MV-4-11 (cell line): ENCODE measurements at regions not wholly inside any gene's neighbourhood (a gene's known extent, or its start where the extent isn't known, plus 50 kb on each side); places are given as distances from the start of the nearest gene placed in this dataset.

Experiments
- DNase-seq: peaks from one replicate; lab custom pipeline; 2025; lab: John Stamatoyannopoulos, UW

DNA sequence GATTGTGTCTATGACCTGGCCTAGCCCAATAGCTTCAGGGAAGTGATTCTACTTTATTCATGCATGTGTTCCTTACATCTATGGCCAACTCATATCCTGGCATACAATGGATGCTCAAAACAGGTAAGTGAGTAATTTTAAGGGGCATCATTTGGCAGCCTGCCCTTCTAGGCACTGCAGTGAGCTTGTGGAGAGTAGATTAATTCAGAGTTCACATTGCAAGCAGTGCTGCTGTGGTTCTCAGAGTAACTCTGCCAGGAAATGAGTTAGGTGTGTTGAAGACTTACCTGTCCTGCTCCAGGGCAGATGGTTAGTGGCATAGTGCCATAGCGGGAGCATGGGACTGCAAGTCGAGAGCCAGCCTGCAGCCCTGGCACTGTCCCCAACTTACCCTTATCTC, 158.0 kb downstream of the SCP2D1 start:
- no peak for DNase-seq

DNA sequence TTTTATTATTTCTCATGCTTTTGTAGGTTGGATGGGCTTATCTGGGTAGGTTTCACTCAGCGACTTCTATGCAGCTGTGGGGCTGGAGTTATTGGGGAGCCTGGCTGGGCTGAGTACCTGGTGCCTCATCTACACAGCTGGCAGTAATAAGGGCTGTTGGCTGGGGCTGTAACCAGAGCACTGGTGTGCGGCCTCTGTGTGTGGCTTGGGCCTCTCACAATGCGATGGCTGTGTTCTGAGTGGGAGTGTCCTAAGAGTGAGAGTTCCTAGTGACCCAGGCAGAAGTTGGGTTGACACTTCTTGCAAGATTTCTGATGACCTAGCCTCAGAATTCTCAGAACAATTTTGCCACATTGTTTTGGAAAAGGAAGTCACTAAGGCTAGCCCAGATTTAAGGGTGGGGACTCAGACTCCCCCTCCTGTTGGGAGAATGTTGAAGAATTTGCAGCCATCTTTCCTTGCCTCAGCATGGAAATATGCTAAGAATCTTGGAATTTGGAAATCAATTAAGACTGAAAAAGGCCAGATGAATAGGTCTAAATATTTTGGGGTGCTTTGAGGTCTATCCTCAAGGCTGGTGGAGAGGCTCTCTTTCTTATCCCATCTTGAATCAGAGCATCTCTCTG, 158.8 kb downstream of the SCP2D1 start:
- DNase-seq, result no peak

GRCh38 chr20:18973529-18974173, 160.1 kb downstream of the SCP2D1 start:
- no peak for DNase-seq

- no peak for DNase-seq
These were observed 161.1 kb downstream of the SCP2D1 start for GRCh38 chr20:18974660-18975059.

GRCh38 chr20:18977441-18977840, 163.9 kb downstream of the SCP2D1 start:
- DNase-seq, result no peak

- DNase-seq, result no peak
These were observed 164.7 kb downstream of the SCP2D1 start for GRCh38 chr20:18978311-18978710.

GRCh38 chr20:18979132-18979531, 165.5 kb downstream of the SCP2D1 start:
- no peak for DNase-seq

- DNase-seq, result no peak
These were observed 168.5 kb downstream of the SCP2D1 start for GRCh38 chr20:18981962-18982539.

- no peak for DNase-seq
These were observed 170.2 kb downstream of the SCP2D1 start for GRCh38 chr20:18983796-18984195.

DNA sequence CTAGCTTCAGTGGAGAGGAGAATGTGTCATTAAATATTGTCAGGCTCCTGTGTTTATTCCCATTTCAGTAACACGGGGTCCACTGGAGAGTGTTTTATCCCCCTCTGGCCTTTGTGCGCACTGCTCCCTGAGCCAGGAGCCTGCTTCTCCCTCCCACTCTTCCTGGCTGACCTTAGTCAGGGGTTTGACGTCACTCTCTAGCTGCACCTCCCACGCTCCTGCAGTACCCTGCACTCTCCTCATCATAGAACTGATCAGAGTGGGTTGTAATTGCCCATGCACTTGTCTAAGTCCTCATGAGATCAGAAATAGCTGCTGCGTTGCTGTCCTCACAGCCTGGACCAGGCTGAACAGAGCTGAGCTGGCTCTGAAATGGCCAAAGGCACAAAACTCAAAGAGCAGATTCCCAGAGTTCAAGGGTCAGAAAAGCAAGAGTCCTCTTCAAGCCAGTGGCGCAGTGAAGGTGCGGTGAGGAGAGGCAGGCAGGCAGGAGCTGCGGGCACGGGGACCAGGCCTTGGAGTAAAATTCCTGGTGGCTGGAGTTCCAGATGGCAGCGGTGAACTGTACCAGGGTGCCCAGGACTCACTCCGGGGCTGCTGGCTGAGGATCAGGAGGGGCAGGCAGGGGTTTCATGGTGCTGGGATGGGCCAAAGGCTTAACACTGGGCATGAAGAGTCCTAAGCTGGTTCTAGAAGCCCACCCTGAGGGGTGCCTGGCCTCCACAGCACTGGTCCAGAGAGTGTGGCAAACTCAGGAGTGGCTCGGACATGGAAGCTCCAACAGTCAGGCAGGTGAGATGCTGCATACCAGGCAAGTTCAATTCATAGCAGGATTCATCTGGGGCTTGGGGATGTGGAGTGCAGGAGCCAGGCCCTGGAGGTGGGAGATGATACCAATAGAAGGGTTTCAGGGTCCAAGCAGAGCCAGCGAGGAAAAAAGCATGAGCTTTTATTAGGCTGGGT, 170.9 kb downstream of the SCP2D1 start:
- DNase-seq, result no peak

GRCh38 chr20:18985551-18985950, 172.0 kb downstream of the SCP2D1 start:
- no peak for DNase-seq

- DNase-seq, result no peak
These were observed 172.7 kb downstream of the SCP2D1 start for GRCh38 chr20:18986146-18986830.

GRCh38 chr20:18986895-18987580, 173.5 kb downstream of the SCP2D1 start:
- DNase-seq, result no peak

GRCh38 chr20:18987781-18988360, 174.3 kb downstream of the SCP2D1 start:
- DNase-seq, result no peak

- no peak for DNase-seq
These were observed 175.1 kb downstream of the SCP2D1 start for GRCh38 chr20:18988701-18989100.

- no peak for DNase-seq
These were observed 176.3 kb downstream of the SCP2D1 start for GRCh38 chr20:18989736-18990474.

GRCh38 chr20:18991012-18991411, 177.4 kb downstream of the SCP2D1 start:
- DNase-seq, result no peak

DNA sequence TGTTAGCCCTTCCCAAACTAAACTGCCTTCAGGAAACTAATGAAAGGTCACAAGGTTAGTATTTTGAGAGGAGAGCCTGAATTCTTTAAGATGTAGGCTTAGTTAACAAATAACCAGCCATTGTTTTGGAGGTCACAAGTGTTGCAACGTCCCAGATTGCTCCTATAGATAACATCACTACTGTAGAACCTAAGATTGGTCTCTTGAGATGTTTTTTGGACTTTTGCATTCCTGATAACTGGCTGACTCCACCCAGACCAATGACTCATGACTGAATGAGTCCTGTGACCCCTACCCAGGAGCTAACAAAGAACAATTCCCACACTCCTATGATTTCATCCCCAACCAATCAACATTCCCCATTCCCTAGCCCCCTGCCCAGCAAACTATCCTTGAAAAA, 178.8 kb downstream of the SCP2D1 start:
- DNase-seq, result no peak

- DNase-seq, result no peak
These were observed 181.9 kb downstream of the SCP2D1 start for GRCh38 chr20:18995455-18995854.

- DNase-seq, result no peak
These were observed 185.5 kb downstream of the SCP2D1 start for GRCh38 chr20:18999086-18999485.
